HCT116 (cell line): ENCODE measurements at regions not wholly inside any gene's neighbourhood (a gene's known extent, or its start where the extent isn't known, plus 50 kb on each side); places are given as distances from the start of the nearest gene placed in this dataset.

Experiments used
- ATAC-seq: fragments of 200-7000 bp; cut with Tn5 transposase; 2 replicates; pipeline ENCODE4 v1.9.1; 2020; ENCODE audit warnings: mild to moderate bottlenecking, moderate library complexity
- BruUV-seq: library from RNA; stranded (reverse); fragments of 400-500 nt; replicated peaks from 2 replicates; lab custom pipeline; 2021; lab: Mats Ljungman, UMichigan
- CTCF ChIA-PET: fragments of 300-600 bp; sonication (Branson Sonifier 250); formaldehyde crosslinking; loops from one replicate; lab custom pipeline; 2021; ENCODE audit warnings: antibody characterized with exemption; lab: Charles Lee
- POLR2A ChIA-PET: fragments of 300-600, 350-600 bp; sonication (Branson Sonifier 250); formaldehyde crosslinking; loops from one replicate; lab custom pipeline; 2021; ENCODE audit warnings: antibody characterized with exemption; lab: Charles Lee
- RAD21 ChIA-PET, 2 experiments: fragments of 300-600 bp; sonication (Branson Sonifier 250); formaldehyde crosslinking; loops; one replicate each; lab custom pipeline; 2023; ENCODE audit warnings: low total read pairs in 2 of 2; ENCODE audit not compliant: uncharacterized antibody in 2 of 2, unreplicated experiment in 2 of 2, low non-redundant PET in 1 of 2; lab: Charles Lee
- DNase-seq: peaks from one replicate; pipeline ENCODE4 v3.0.0-alpha.2; 2010; ENCODE audit warnings: low read depth, low spot score
- H2AFZ ChIP-seq: fragments of 200-600 bp; shearing (Covaris generic), sonication (generic); 2 replicates; pipeline ENCODE4 v1.6.1; 2017; ENCODE audit warnings: low read depth, mixed run types, mixed read lengths, antibody characterized with exemption, low read length; ENCODE audit not compliant: poor library complexity, severe bottlenecking
- H3K27ac ChIP-seq: 2 replicates; pipeline ENCODE4 v1.5.1; 2012; ENCODE audit warnings: low read depth, low read length
- H3K27me3 ChIP-seq: fragments of 200-600 bp; sonication (generic); 2 replicates; pipeline ENCODE4 v1.6.1; 2016; ENCODE audit warnings: mixed run types, low read length, mixed read lengths; ENCODE audit not compliant: insufficient read depth
- H3K36me3 ChIP-seq, 2 experiments: fragments of 200-500 bp in 1 of 2; fragments of 200-600 bp in 1 of 2; sonication (Bioruptor generic) in 1 of 2; sonication (generic) in 1 of 2; 2 replicates each; pipeline versions ENCODE4 v1.5.1 to v1.6.1; 2014 to 2016; ENCODE audit warnings: low read length in 2 of 2, inconsistent platforms in 1 of 2, mixed read lengths in 1 of 2, mixed run types in 1 of 2; ENCODE audit not compliant: insufficient read depth in 2 of 2, control insufficient read depth in 1 of 2
- H3K4me1 ChIP-seq, 2 experiments: fragments of 200-600 bp in 1 of 2; sonication (generic) in 1 of 2; 2 replicates each; pipeline versions ENCODE4 v1.5.1 to v1.6.1; 2012 to 2017; ENCODE audit warnings: low read length in 2 of 2, inconsistent platforms in 1 of 2, mild to moderate bottlenecking in 1 of 2, mixed read lengths in 1 of 2, mixed run types in 1 of 2, moderate library complexity in 1 of 2; ENCODE audit not compliant: insufficient read depth in 2 of 2, control insufficient read depth in 1 of 2
- H3K4me2 ChIP-seq: fragments of 200-600 bp; sonication (generic); 2 replicates; pipeline ENCODE4 v1.6.1; 2017; ENCODE audit warnings: mixed run types, low read length, mixed read lengths
- H3K4me3 ChIP-seq, 2 experiments: fragments of 200-600 bp in 1 of 2; sonication (generic) in 1 of 2; replicated peaks in 1 of 2; 2 replicates each; pipeline ENCODE4 v1.5.1; 2011 to 2016; ENCODE audit warnings: low read length in 2 of 2, control low read depth in 1 of 2, low read depth in 1 of 2, mild to moderate bottlenecking in 1 of 2, mixed read lengths in 1 of 2, mixed run types in 1 of 2
- H3K79me2 ChIP-seq: fragments of 200-600 bp; sonication (generic); 2 replicates; pipeline ENCODE4 v1.6.1; 2017; ENCODE audit warnings: mild to moderate bottlenecking, mixed run types, low read length, moderate library complexity, mixed read lengths; ENCODE audit not compliant: insufficient read depth
- H3K9ac ChIP-seq: fragments of 200-600 bp; sonication (generic); 2 replicates; pipeline ENCODE4 v1.6.1; 2016; ENCODE audit warnings: low read length, mixed read lengths
- H3K9me2 ChIP-seq: fragments of 200-600 bp; sonication (generic), shearing (Covaris generic); 2 replicates; pipeline ENCODE4 v1.6.1; 2017; ENCODE audit warnings: mixed run types, mild to moderate bottlenecking, moderate library complexity; ENCODE audit not compliant: insufficient read depth
- H3K9me3 ChIP-seq, 2 experiments: fragments of 200-500 bp in 1 of 2; fragments of 200-600 bp in 1 of 2; sonication (Bioruptor generic) in 1 of 2; sonication (generic) in 1 of 2; 2 replicates each; pipeline ENCODE4 v1.6.1; 2014 to 2017; ENCODE audit warnings: low read length in 2 of 2, mixed read lengths in 2 of 2, inconsistent platforms in 1 of 2, low read depth in 1 of 2, mild to moderate bottlenecking in 1 of 2, mixed run types in 1 of 2, moderate library complexity in 1 of 2; ENCODE audit not compliant: control insufficient read depth in 1 of 2, insufficient read depth in 1 of 2
- H4K20me1 ChIP-seq: fragments of 200-600 bp; sonication (generic), shearing (Covaris generic); 2 replicates; pipeline ENCODE4 v1.6.1; 2017; ENCODE audit warnings: mixed run types, mild to moderate bottlenecking, moderate library complexity; ENCODE audit not compliant: insufficient read depth
- CBX3 ChIP-seq: IDR thresholded peaks from 2 replicates; pipeline ENCODE4 v1.6.1; 2012; ENCODE audit warnings: low read depth
- CEBPB ChIP-seq: IDR thresholded peaks from 2 replicates; pipeline ENCODE4 v1.6.1; 2012; ENCODE audit warnings: low read depth
- EGR1 ChIP-seq: IDR thresholded peaks from 2 replicates; pipeline ENCODE4 v1.6.1; 2012; ENCODE audit warnings: low read depth
- ELF1 ChIP-seq: IDR thresholded peaks from 2 replicates; pipeline ENCODE4 v1.6.1; 2012; ENCODE audit warnings: low read depth, borderline replicate concordance
- EZH2 ChIP-seq: fragments of 200-600 bp; sonication (generic); IDR thresholded peaks from 2 replicates; pipeline ENCODE4 v1.6.1; 2017; ENCODE audit warnings: antibody characterized with exemption, mixed run types
- EZH2phosphoT487 ChIP-seq: fragments of 200-600 bp; IDR thresholded peaks from 2 replicates; pipeline ENCODE4 v1.6.1; 2018; ENCODE audit warnings: antibody characterized with exemption, borderline replicate concordance
- FOSL1 ChIP-seq: IDR thresholded peaks from 2 replicates; pipeline ENCODE4 v1.6.1; 2012; ENCODE audit warnings: low read depth
- POLR2A ChIP-seq: IDR thresholded peaks from 2 replicates; pipeline ENCODE4 v1.7.0; 2011; ENCODE audit warnings: borderline replicate concordance; ENCODE audit not compliant: insufficient read depth, insufficient read length; ENCODE audit errors: extremely low read depth
- POLR2AphosphoS5 ChIP-seq: IDR thresholded peaks from 2 replicates; pipeline ENCODE4 v1.6.1; 2011; ENCODE audit warnings: mild to moderate bottlenecking, low read depth, low read length, moderate library complexity
- RAD21 ChIP-seq: IDR thresholded peaks from 2 replicates; pipeline ENCODE4 v1.6.1; 2012; ENCODE audit warnings: low read depth, mild to moderate bottlenecking
- REST ChIP-seq: IDR thresholded peaks from 2 replicates; pipeline ENCODE4 v1.6.1; 2012; ENCODE audit warnings: low read depth
- SIN3A ChIP-seq: IDR thresholded peaks from 2 replicates; pipeline ENCODE4 v1.6.1; 2012; ENCODE audit warnings: low read depth
- SP1 ChIP-seq: IDR thresholded peaks from 2 replicates; pipeline ENCODE4 v1.6.1; 2012; ENCODE audit warnings: low read depth
- SRF ChIP-seq: IDR thresholded peaks from 2 replicates; pipeline ENCODE4 v1.6.1; 2012; ENCODE audit warnings: low read depth
- TCF7L2 ChIP-seq: IDR thresholded peaks from 2 replicates; pipeline ENCODE4 v1.7.0; 2011; ENCODE audit warnings: borderline replicate concordance, inconsistent platforms; ENCODE audit not compliant: insufficient read depth, insufficient read length; ENCODE audit errors: extremely low read depth
- ZBTB33 ChIP-seq: IDR thresholded peaks from 2 replicates; pipeline ENCODE4 v1.6.1; 2011; ENCODE audit warnings: mild to moderate bottlenecking, low read length, moderate library complexity; ENCODE audit not compliant: insufficient replicate concordance; ENCODE audit errors: extremely low read depth
- ZFX ChIP-seq: fragments of 450-650 bp; IDR thresholded peaks from 2 replicates; pipeline ENCODE4 v1.6.1; 2017
- ZNF274 ChIP-seq: fragments of 200-500 bp; sonication (Bioruptor generic); IDR thresholded peaks from 2 replicates; pipeline ENCODE4 v1.6.1; 2014; ENCODE audit warnings: mild to moderate bottlenecking, low read depth, low read length, inconsistent platforms
- intact Hi-C: fragments of 100-400 bp; cut with micrococcal nuclease; formaldehyde crosslinking; loops from 2 replicates; pipeline ENCODE4 v1.10.0; 2022
- TF ChIP-seq, protein P1 (sequence below), 3 experiments: fragments of 200-600 bp in 1 of 3; sonication (generic) in 1 of 3; IDR thresholded peaks in 2 of 3; conservative IDR thresholded peaks in 1 of 3; 2 replicates each; pipeline ENCODE4 v1.5.1; 2012 to 2017; ENCODE audit warnings: low read depth in 2 of 3, low read length in 2 of 3, antibody characterized with exemption in 1 of 3, borderline replicate concordance in 1 of 3, control low read depth in 1 of 3, mild to moderate bottlenecking in 1 of 3, mixed read lengths in 1 of 3, mixed run types in 1 of 3, moderate library complexity in 1 of 3; ENCODE audit not compliant: insufficient read depth in 1 of 3
- TF ChIP-seq, protein P2 (sequence below): IDR thresholded peaks from 2 replicates; pipeline ENCODE4 v1.6.1; 2012

DNA sequence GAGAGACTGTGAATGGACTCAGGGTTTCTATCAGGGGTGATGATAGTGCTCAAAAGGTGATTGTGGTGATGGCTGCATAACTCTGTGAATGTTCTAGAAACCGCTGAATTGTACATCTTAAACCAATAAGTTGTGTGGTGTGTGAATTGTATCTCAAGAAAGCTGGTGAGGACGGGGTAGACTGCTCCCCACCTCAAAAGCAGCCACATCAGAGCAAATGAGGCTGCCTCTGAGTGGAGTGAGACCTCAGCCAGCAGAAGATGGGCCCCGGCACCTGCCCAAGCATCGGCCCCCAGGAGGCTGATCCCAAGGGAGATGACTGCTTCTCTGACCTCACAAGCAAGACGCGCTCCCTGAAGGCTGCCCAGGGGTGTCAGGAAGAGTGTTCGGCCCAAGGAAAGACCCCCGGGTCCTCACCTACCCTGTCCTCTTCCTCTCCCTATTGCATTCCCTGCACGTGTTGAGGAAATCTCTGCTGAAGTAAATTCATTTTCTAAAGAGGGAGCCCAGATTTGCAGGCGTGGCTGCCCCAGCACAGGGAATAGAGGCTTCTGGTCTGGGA, 279.3 kb upstream of the SHH start:
- POLR2A ChIA-PET = no interaction called here
- DNase-seq = no peak
- H3K4me1 ChIP-seq = peaks cover 0 to 5% of the 10 kb centered on the region in 2 experiments; a peak in 1 of 4 replicates
- no peaks in the 10 kb centered on the region for H3K27me3 ChIP-seq
- TF ChIP-seq, protein P1, sequence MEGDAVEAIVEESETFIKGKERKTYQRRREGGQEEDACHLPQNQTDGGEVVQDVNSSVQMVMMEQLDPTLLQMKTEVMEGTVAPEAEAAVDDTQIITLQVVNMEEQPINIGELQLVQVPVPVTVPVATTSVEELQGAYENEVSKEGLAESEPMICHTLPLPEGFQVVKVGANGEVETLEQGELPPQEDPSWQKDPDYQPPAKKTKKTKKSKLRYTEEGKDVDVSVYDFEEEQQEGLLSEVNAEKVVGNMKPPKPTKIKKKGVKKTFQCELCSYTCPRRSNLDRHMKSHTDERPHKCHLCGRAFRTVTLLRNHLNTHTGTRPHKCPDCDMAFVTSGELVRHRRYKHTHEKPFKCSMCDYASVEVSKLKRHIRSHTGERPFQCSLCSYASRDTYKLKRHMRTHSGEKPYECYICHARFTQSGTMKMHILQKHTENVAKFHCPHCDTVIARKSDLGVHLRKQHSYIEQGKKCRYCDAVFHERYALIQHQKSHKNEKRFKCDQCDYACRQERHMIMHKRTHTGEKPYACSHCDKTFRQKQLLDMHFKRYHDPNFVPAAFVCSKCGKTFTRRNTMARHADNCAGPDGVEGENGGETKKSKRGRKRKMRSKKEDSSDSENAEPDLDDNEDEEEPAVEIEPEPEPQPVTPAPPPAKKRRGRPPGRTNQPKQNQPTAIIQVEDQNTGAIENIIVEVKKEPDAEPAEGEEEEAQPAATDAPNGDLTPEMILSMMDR (IDR thresholded peaks at IDR 0.05 in 2 of 3, conservative IDR thresholded peaks at IDR 0.05 in 1 of 3; ENCODE audit: borderline replicate concordance in 1 of 3, insufficient read depth in 1 of 3, low read depth in 2 of 3, low read length in 2 of 3) = no peak
- TF ChIP-seq SRF (no peak), CEBPB (no peak), SIN3A (no peak), ZBTB33 (no peak), FOSL1 (no peak), REST (no peak), SP1 (no peak), TCF7L2 (no peak), ELF1 (no peak), EZH2 (no peak), EGR1 (no peak), RAD21 (no peak), ZFX (no peak), ZNF274 (no peak), POLR2A (no peak), POLR2AphosphoS5 (no peak), CBX3 (no peak), EZH2phosphoT487 (no peak)
- TF ChIP-seq, protein P2, sequence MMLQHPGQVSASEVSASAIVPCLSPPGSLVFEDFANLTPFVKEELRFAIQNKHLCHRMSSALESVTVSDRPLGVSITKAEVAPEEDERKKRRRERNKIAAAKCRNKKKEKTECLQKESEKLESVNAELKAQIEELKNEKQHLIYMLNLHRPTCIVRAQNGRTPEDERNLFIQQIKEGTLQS = no peak
- no peaks in the 10 kb centered on the region for H3K79me2 ChIP-seq
- intact Hi-C loops = no loop called here
- H4K20me1 ChIP-seq = no peaks in the 10 kb centered on the region
- no peak overlapping the region for H3K9ac ChIP-seq
- CTCF ChIA-PET = no interaction called here
- no peak overlapping the region for H3K27ac ChIP-seq
- RAD21 ChIA-PET = no interaction called here
- H3K9me2 ChIP-seq = no peaks in the 10 kb centered on the region
- no peaks in the 10 kb centered on the region for H3K9me3 ChIP-seq
- H2AFZ ChIP-seq = no peak overlapping the region
- ATAC-seq = no peak
- H3K36me3 ChIP-seq = no peaks in the 10 kb centered on the region
- no TSS peak for BruUV-seq
- H3K4me3 ChIP-seq = no peak overlapping the region
- H3K4me2 ChIP-seq = no peak overlapping the region
